Suppressor macrophage treated with lipopolysaccharide for 1 hour (primary cell): ENCODE measurements at regions not wholly inside any gene's neighbourhood (a gene's known extent, or its start where the extent isn't known, plus 50 kb on each side); places are given as distances from the start of the nearest gene placed in this dataset.

ENCODE experiments used
- DNase-seq, 3 donors: peaks; one replicate each; pipeline ENCODE4 v3.0.0-alpha.2; 2020 to 2022

GRCh38 chr22:49048591-49048990 lies 779.1 kb downstream of the BRD1 start:
- DNase-seq: no peak

- no peak for DNase-seq
These were observed 780.2 kb downstream of the BRD1 start for GRCh38 chr22:49047447-49047846.

- peak; percentile 19 to 22 (median 21) for DNase-seq
These were observed 780.9 kb downstream of the BRD1 start for GRCh38 chr22:49046546-49047361.

- no peak for DNase-seq
These were observed 781.6 kb downstream of the BRD1 start for GRCh38 chr22:49046000-49046545.

- DNase-seq: no peak
These were observed 782.4 kb downstream of the BRD1 start for GRCh38 chr22:49045276-49045675.

GRCh38 chr22:49044776-49045175 lies 782.9 kb downstream of the BRD1 start:
- DNase-seq: no peak

GRCh38 chr22:49044091-49044490 lies 783.6 kb downstream of the BRD1 start:
- DNase-seq: no peak

- no peak for DNase-seq
These were observed 784.5 kb downstream of the BRD1 start for GRCh38 chr22:49042877-49043859.

- no peak for DNase-seq
These were observed 785.6 kb downstream of the BRD1 start for GRCh38 chr22:49042066-49042465.

GRCh38 chr22:49040754-49041467 lies 786.8 kb downstream of the BRD1 start:
- no peak for DNase-seq

GRCh38 chr22:49040111-49040510 lies 787.6 kb downstream of the BRD1 start:
- DNase-seq: no peak

- DNase-seq: no peak
These were observed 788.0 kb downstream of the BRD1 start for GRCh38 chr22:49039625-49040024.

- no peak for DNase-seq
These were observed 789.9 kb downstream of the BRD1 start for GRCh38 chr22:49037701-49038245.

- DNase-seq: no peak
These were observed 791.2 kb downstream of the BRD1 start for GRCh38 chr22:49036513-49036912.

GRCh38 chr22:49035818-49036457 lies 791.7 kb downstream of the BRD1 start:
- no peak for DNase-seq

- DNase-seq: no peak
These were observed 792.5 kb downstream of the BRD1 start for GRCh38 chr22:49034836-49035817.

- DNase-seq: no peak
These were observed 794.1 kb downstream of the BRD1 start for GRCh38 chr22:49033616-49034015.

GRCh38 chr22:49032821-49033220 lies 794.9 kb downstream of the BRD1 start:
- no peak for DNase-seq

GRCh38 chr22:49031746-49032330 lies 795.8 kb downstream of the BRD1 start:
- DNase-seq: no peak

- no peak for DNase-seq
These were observed 799.6 kb downstream of the BRD1 start for GRCh38 chr22:49028111-49028510.
